Sciatic nerve (tissue), 2 donors: ENCODE measurements at regions not wholly inside any gene's neighbourhood (a gene's known extent, or its start where the extent isn't known, plus 50 kb on each side); places are given as distances from the start of the nearest gene placed in this dataset.

ENCODE experiments used
- ATAC-seq: fragments of 200-7000 bp; cut with Tn5 transposase; one replicate; pipeline ENCODE4 v1.9.1; 2020; ENCODE audit warnings: mild to moderate bottlenecking, moderate library complexity
- DNase-seq: peaks from one replicate; pipeline ENCODE4 v3.0.0-alpha.2; 2020; ENCODE audit warnings: low spot score
- intact Hi-C: fragments of 100-400 bp; cut with DNase I; formaldehyde crosslinking; loops from one replicate; pipeline ENCODE4 v1.14.2; 2022
- donor health status: DM: no; HTN: no; CAD: no.
- donor health status: DM: no; HTN: no; CAD: no.

- intact Hi-C loops: no loop called here
- DNase-seq: peak; percentile 95
- ATAC-seq: peak; percentile 95
Measured at GRCh38 chr5:42908509-42909488, 97.1 kb upstream of the SELENOP start.

- no peak for DNase-seq
- intact Hi-C loops: no loop called here
- no peak for ATAC-seq
Measured at GRCh38 chr5:42908086-42908485, 96.4 kb upstream of the SELENOP start.

- intact Hi-C loops: no loop called here
- no peak for ATAC-seq
- DNase-seq: no peak
Measured at GRCh38 chr5:42905827-42906226, 94.1 kb upstream of the SELENOP start.

- intact Hi-C loops: no loop called here
- DNase-seq (no peak), ATAC-seq (no peak)
Measured at GRCh38 chr5:42900734-42901133, 89.0 kb upstream of the SELENOP start.

GRCh38 chr5:42898760-42899159 is 87.1 kb upstream of the SELENOP start:
- ATAC-seq: no peak
- intact Hi-C loops: no loop called here
- DNase-seq: no peak

GRCh38 chr5:42896523-42896922 is 84.8 kb upstream of the SELENOP start:
- intact Hi-C loops: no loop called here
- ATAC-seq (no peak), DNase-seq (no peak)

GRCh38 chr5:42894057-42894456 is 82.4 kb upstream of the SELENOP start:
- intact Hi-C loops: no loop called here
- DNase-seq (no peak), ATAC-seq (no peak)

GRCh38 chr5:42889311-42889933 is 77.7 kb upstream of the SELENOP start:
- intact Hi-C loops: loop anchor here (10.0 kb wide), 1 partner anchor 85 kb away; no protein-coding TSS in a partner anchor
- DNase-seq (peak; percentile 90), ATAC-seq (peak; percentile 94)

- intact Hi-C loops: loop anchor here (10.0 kb wide), 1 partner anchor 84 kb away; no protein-coding TSS in a partner anchor
- ATAC-seq: no peak
Measured at GRCh38 chr5:42888771-42889170, 77.1 kb upstream of the SELENOP start.

GRCh38 chr5:42887575-42887974 is 75.9 kb upstream of the SELENOP start:
- DNase-seq (no peak), ATAC-seq (no peak)
- intact Hi-C loops: loop anchor here (10.0 kb wide), 1 partner anchor 83 kb away; no protein-coding TSS in a partner anchor

More at GRCh38 chr5:42888771-42889170, 77.1 kb upstream of the SELENOP start:
- DNase-seq: no peak

GRCh38 chr5:42887097-42887496 is 75.4 kb upstream of the SELENOP start:
- intact Hi-C loops: loop anchor here (10.0 kb wide), 1 partner anchor 82 kb away; no protein-coding TSS in a partner anchor
- DNase-seq: no peak
- peak; percentile 30 for ATAC-seq

GRCh38 chr5:42886635-42887034 is 74.9 kb upstream of the SELENOP start:
- DNase-seq (no peak), ATAC-seq (peak; percentile 44)
- intact Hi-C loops: loop anchor here (10.0 kb wide), 1 partner anchor 82 kb away; no protein-coding TSS in a partner anchor

- DNase-seq (no peak), ATAC-seq (no peak)
- intact Hi-C loops: loop anchor here (10.0 kb wide), 1 partner anchor 80 kb away; no protein-coding TSS in a partner anchor
Measured at GRCh38 chr5:42884326-42884725, 72.6 kb upstream of the SELENOP start.

- intact Hi-C loops: loop anchor here (10.0 kb wide), 1 partner anchor 77 kb away; no protein-coding TSS in a partner anchor
- ATAC-seq (peak; percentile 69), DNase-seq (no peak)
Measured at GRCh38 chr5:42881416-42882117, 69.9 kb upstream of the SELENOP start.

- DNase-seq (no peak), ATAC-seq (no peak)
- intact Hi-C loops: loop anchor here (10.0 kb wide), 1 partner anchor 76 kb away; no protein-coding TSS in a partner anchor
Measured at GRCh38 chr5:42880496-42881150, 68.9 kb upstream of the SELENOP start.

GRCh38 chr5:42879291-42879690 is 67.6 kb upstream of the SELENOP start:
- no peak for ATAC-seq
- intact Hi-C loops: no loop called here
- no peak for DNase-seq

GRCh38 chr5:42878550-42878949 is 66.9 kb upstream of the SELENOP start:
- intact Hi-C loops: no loop called here

GRCh38 chr5:42878041-42878440 is 66.3 kb upstream of the SELENOP start:
- intact Hi-C loops: no loop called here
- ATAC-seq (no peak), DNase-seq (no peak)

More at GRCh38 chr5:42878550-42878949, 66.9 kb upstream of the SELENOP start:
- DNase-seq: no peak
- ATAC-seq: no peak

- intact Hi-C loops: no loop called here
- ATAC-seq (no peak), DNase-seq (no peak)
Measured at GRCh38 chr5:42877431-42877830, 65.7 kb upstream of the SELENOP start.
